HG03095 (cell line): ENCODE measurements at regions not wholly inside any gene's neighbourhood (a gene's known extent, or its start where the extent isn't known, plus 50 kb on each side); places are given as distances from the start of the nearest gene placed in this dataset.
"Not testable (repeated sequence)": the region's sequence is repeated elsewhere in the genome, so short reads cannot be mapped to it uniquely, and the experiment has no call there.

ENCODE experiments used
- ATAC-seq: cut with Tn5 transposase; IDR thresholded peaks from one replicate; pipeline ENCODE4 v1.9.1; 2021; ENCODE audit warnings: moderate library complexity; ENCODE audit not compliant: unreplicated experiment

GRCh38 chr3:20842594-20843436 lies 656.8 kb upstream of the SGO1 start:
- no peak for ATAC-seq

GRCh38 chr3:20842002-20842401 lies 656.0 kb upstream of the SGO1 start:
- no peak for ATAC-seq

GRCh38 chr3:20837676-20838302 lies 651.8 kb upstream of the SGO1 start:
- no peak for ATAC-seq

GRCh38 chr3:20836801-20837200 lies 650.8 kb upstream of the SGO1 start:
- ATAC-seq: no peak

- ATAC-seq: no peak
These were observed 647.0 kb upstream of the SGO1 start for GRCh38 chr3:20832963-20833362.

GRCh38 chr3:20822251-20822650 lies 636.2 kb upstream of the SGO1 start:
- ATAC-seq: no peak

GRCh38 chr3:20820872-20821271 lies 634.9 kb upstream of the SGO1 start:
- not testable (repeated sequence) for ATAC-seq

- no peak for ATAC-seq
These were observed 625.6 kb upstream of the SGO1 start for GRCh38 chr3:20811631-20812030.

GRCh38 chr3:20811006-20811405 lies 625.0 kb upstream of the SGO1 start:
- ATAC-seq: no peak

- ATAC-seq: no peak
These were observed 624.5 kb upstream of the SGO1 start for GRCh38 chr3:20810555-20810954.

GRCh38 chr3:20809356-20809755 lies 623.4 kb upstream of the SGO1 start:
- ATAC-seq: no peak

GRCh38 chr3:20808864-20809263 lies 622.9 kb upstream of the SGO1 start:
- no peak for ATAC-seq

GRCh38 chr3:20798666-20799065 lies 612.7 kb upstream of the SGO1 start:
- ATAC-seq: no peak

GRCh38 chr3:20787005-20787404 lies 601.0 kb upstream of the SGO1 start:
- no peak for ATAC-seq

GRCh38 chr3:20776692-20777091 lies 590.7 kb upstream of the SGO1 start:
- ATAC-seq: no peak

GRCh38 chr3:20776286-20776685 lies 590.3 kb upstream of the SGO1 start:
- ATAC-seq: no peak

- ATAC-seq: no peak
These were observed 587.4 kb upstream of the SGO1 start for GRCh38 chr3:20773320-20773984.

- no peak for ATAC-seq
These were observed 586.9 kb upstream of the SGO1 start for GRCh38 chr3:20772869-20773268.

GRCh38 chr3:20769430-20769829 lies 583.4 kb upstream of the SGO1 start:
- no peak for ATAC-seq

GRCh38 chr3:20760981-20761380 lies 575.0 kb upstream of the SGO1 start:
- ATAC-seq: no peak

GRCh38 chr3:20752416-20752815 lies 566.4 kb upstream of the SGO1 start:
- ATAC-seq: no peak

- no peak for ATAC-seq
These were observed 565.3 kb upstream of the SGO1 start for GRCh38 chr3:20751296-20751695.
